CD4-positive, alpha-beta memory T cell (primary cell): ENCODE measurements at regions not wholly inside any gene's neighbourhood (a gene's known extent, or its start where the extent isn't known, plus 50 kb on each side); places are given as distances from the start of the nearest gene placed in this dataset.

Experiments
- CTCF ChIA-PET: fragments of 350-600 bp; sonication (Branson Sonifier 250); formaldehyde crosslinking; loops from one replicate; lab custom pipeline; 2021; ENCODE audit warnings: inconsistent platforms; ENCODE audit not compliant: partially characterized antibody; lab: Charles Lee
- POLR2A ChIA-PET: fragments of 350-600 bp; sonication (Branson Sonifier 250); formaldehyde crosslinking; loops from one replicate; lab custom pipeline; 2021; ENCODE audit not compliant: partially characterized antibody; lab: Charles Lee
- DNase-seq, 5 donors: peaks; one replicate each; pipeline versions ENCODE4 v3.0.0 to v3.0.0-alpha.2; 2020 to 2022; ENCODE audit warnings: mixed read lengths in 1 of 5
- H3K27ac ChIP-seq: one replicate; pipeline ENCODE4 v1.7.0; 2013; ENCODE audit warnings: low read depth, low read length
- H3K27me3 ChIP-seq: 2 replicates; pipeline ENCODE4 v1.7.0; 2013; ENCODE audit warnings: mild to moderate bottlenecking, low read length, moderate library complexity; ENCODE audit not compliant: insufficient read depth
- H3K36me3 ChIP-seq: 2 replicates; pipeline ENCODE4 v1.7.0; 2013; ENCODE audit warnings: mild to moderate bottlenecking, low read length, moderate library complexity; ENCODE audit not compliant: insufficient read depth
- H3K4me1 ChIP-seq: 2 replicates; pipeline ENCODE4 v1.7.0; 2013; ENCODE audit warnings: mild to moderate bottlenecking, low read length, moderate library complexity; ENCODE audit not compliant: insufficient read depth
- H3K4me3 ChIP-seq, 2 donors: one replicate each; pipeline ENCODE4 v1.7.0; 2013; ENCODE audit warnings: low read length in 2 of 2, mild to moderate bottlenecking in 1 of 2
- H3K9me3 ChIP-seq, 2 donors: one replicate each; pipeline ENCODE4 v1.7.0; 2013; ENCODE audit warnings: low read length in 2 of 2, control low read depth in 1 of 2; ENCODE audit not compliant: control insufficient read depth in 1 of 2
- H3K27ac Mint-ChIP-seq, 7 donors: one replicate each; pipeline ENCODE4 v1.8.0; 2020 to 2021; ENCODE audit warnings: mixed read lengths in 7 of 7, mild to moderate bottlenecking in 6 of 7, inconsistent platforms in 3 of 7, moderate library complexity in 3 of 7
- H3K27me3 Mint-ChIP-seq, 2 donors: one replicate each; pipeline ENCODE4 v1.8.0; 2020 to 2021; ENCODE audit warnings: mixed read lengths in 2 of 2
- H3K36me3 Mint-ChIP-seq, 2 donors: one replicate each; pipeline ENCODE4 v1.8.0; 2020 to 2021; ENCODE audit warnings: mixed read lengths in 2 of 2, inconsistent platforms in 1 of 2, mild to moderate bottlenecking in 1 of 2
- H3K4me1 Mint-ChIP-seq, 4 donors: one replicate each; pipeline ENCODE4 v1.8.0; 2020 to 2021; ENCODE audit warnings: mixed read lengths in 4 of 4, mild to moderate bottlenecking in 1 of 4
- H3K4me3 Mint-ChIP-seq, 8 donors: one replicate each; pipeline ENCODE4 v1.8.0; 2020 to 2021; ENCODE audit warnings: mixed read lengths in 8 of 8, mild to moderate bottlenecking in 7 of 8, moderate library complexity in 6 of 8, inconsistent platforms in 3 of 8
- H3K9me3 Mint-ChIP-seq, 8 donors: one replicate each; pipeline ENCODE4 v1.8.0; 2020 to 2021; ENCODE audit warnings: mixed read lengths in 8 of 8, mild to moderate bottlenecking in 5 of 8, inconsistent platforms in 3 of 8, moderate library complexity in 1 of 8
- intact Hi-C: fragments of 100-400 bp; cut with micrococcal nuclease; formaldehyde crosslinking; loops from one replicate; pipeline ENCODE4 v1.15.1; 2023

GRCh38 chr4:125772680-125773079 lies 457.9 kb downstream of the FAT4 start:
- Mint-ChIP-seq H3K27ac (no peak overlapping the region), H3K4me1 (no peaks in the 10 kb centered on the region), H3K9me3 (peaks cover 2 to 22% (median 8%) of the 10 kb centered on the region in 8 donors), H3K27me3 (no peaks in the 10 kb centered on the region), H3K4me3 (no peak overlapping the region), H3K36me3 (no peaks in the 10 kb centered on the region)
- Histone ChIP-seq H3K4me1 (no peaks in the 10 kb centered on the region), H3K27ac (no peak overlapping the region), H3K27me3 (no peaks in the 10 kb centered on the region), H3K4me3 (no peak overlapping the region), H3K36me3 (no peaks in the 10 kb centered on the region), H3K9me3 (no peaks in the 10 kb centered on the region)
- no peak for DNase-seq
- intact Hi-C loops, result no loop called here
- ChIA-PET CTCF (no interaction called here), POLR2A (no interaction called here)

GRCh38 chr4:125773502-125773901 lies 458.7 kb downstream of the FAT4 start:
- Histone ChIP-seq H3K27me3 (no peaks in the 10 kb centered on the region), H3K36me3 (no peaks in the 10 kb centered on the region), H3K4me1 (no peaks in the 10 kb centered on the region), H3K4me3 (no peak overlapping the region), H3K27ac (no peak overlapping the region), H3K9me3 (no peaks in the 10 kb centered on the region)
- Mint-ChIP-seq H3K36me3 (no peaks in the 10 kb centered on the region), H3K27me3 (no peaks in the 10 kb centered on the region), H3K4me3 (no peak overlapping the region), H3K27ac (no peak overlapping the region), H3K9me3 (peaks cover 2 to 22% (median 8%) of the 10 kb centered on the region in 8 donors), H3K4me1 (no peaks in the 10 kb centered on the region)
- ChIA-PET CTCF (no interaction called here), POLR2A (no interaction called here)
- DNase-seq, result no peak
- intact Hi-C loops, result no loop called here

- no peaks in the 10 kb centered on the region for H3K27me3 Mint-ChIP-seq
These were observed 459.2 kb downstream of the FAT4 start for GRCh38 chr4:125773931-125774330.

GRCh38 chr4:125776146-125776545 lies 461.4 kb downstream of the FAT4 start:
- Histone ChIP-seq H3K36me3 (no peaks in the 10 kb centered on the region), H3K9me3 (no peaks in the 10 kb centered on the region), H3K27me3 (no peaks in the 10 kb centered on the region), H3K4me1 (no peaks in the 10 kb centered on the region), H3K4me3 (no peak overlapping the region), H3K27ac (no peak overlapping the region)
- no peak for DNase-seq
- ChIA-PET CTCF (no interaction called here), POLR2A (no interaction called here)
- peaks cover 2 to 27% (median 8%) of the 10 kb centered on the region in 8 donors for H3K9me3 Mint-ChIP-seq
- H3K27me3 Mint-ChIP-seq, result no peaks in the 10 kb centered on the region
- no peaks in the 10 kb centered on the region for H3K36me3 Mint-ChIP-seq
- intact Hi-C loops, result no loop called here
- H3K4me1 Mint-ChIP-seq, result no peaks in the 10 kb centered on the region
- no peak overlapping the region for H3K27ac Mint-ChIP-seq
- no peak overlapping the region for H3K4me3 Mint-ChIP-seq

More at GRCh38 chr4:125773931-125774330, 459.2 kb downstream of the FAT4 start:
- no peaks in the 10 kb centered on the region for H3K36me3 ChIP-seq
- no peak overlapping the region for H3K4me3 ChIP-seq
- Mint-ChIP-seq H3K4me1 (no peaks in the 10 kb centered on the region), H3K9me3 (peaks cover 2 to 23% (median 8%) of the 10 kb centered on the region in 8 donors), H3K27ac (no peak overlapping the region), H3K36me3 (no peaks in the 10 kb centered on the region), H3K4me3 (no peak overlapping the region)
- H3K27me3 ChIP-seq, result no peaks in the 10 kb centered on the region
- no peaks in the 10 kb centered on the region for H3K4me1 ChIP-seq
- no peak overlapping the region for H3K27ac ChIP-seq
- ChIA-PET POLR2A (interaction anchor here (0.5 kb wide), 1 partner anchor 78 kb away, joined by 3 read pairs; no protein-coding TSS in a partner anchor), CTCF (no interaction called here)
- DNase-seq, result no peak
- intact Hi-C loops, result no loop called here
- no peaks in the 10 kb centered on the region for H3K9me3 ChIP-seq

- Mint-ChIP-seq H3K36me3 (no peaks in the 10 kb centered on the region), H3K4me1 (no peaks in the 10 kb centered on the region), H3K27me3 (no peaks in the 10 kb centered on the region), H3K4me3 (no peak overlapping the region), H3K9me3 (peaks cover 2 to 24% (median 6%) of the 10 kb centered on the region in 8 donors), H3K27ac (no peak overlapping the region)
- Histone ChIP-seq H3K4me3 (no peak overlapping the region), H3K27ac (no peak overlapping the region), H3K4me1 (no peaks in the 10 kb centered on the region), H3K36me3 (no peaks in the 10 kb centered on the region), H3K27me3 (no peaks in the 10 kb centered on the region), H3K9me3 (no peaks in the 10 kb centered on the region)
- DNase-seq, result no peak
- intact Hi-C loops, result no loop called here
- ChIA-PET POLR2A (no interaction called here), CTCF (no interaction called here)
These were observed 465.4 kb downstream of the FAT4 start for GRCh38 chr4:125780164-125780563.

- CTCF ChIA-PET, result no interaction called here
- Mint-ChIP-seq H3K9me3 (peaks cover under 1 to 21% (median 4%) of the 10 kb centered on the region in 8 donors), H3K4me1 (no peaks in the 10 kb centered on the region)
These were observed 466.0 kb downstream of the FAT4 start for GRCh38 chr4:125780747-125781146.

GRCh38 chr4:125781651-125782050 lies 466.9 kb downstream of the FAT4 start:
- no peaks in the 10 kb centered on the region for H3K4me1 ChIP-seq
- intact Hi-C loops, result no loop called here
- no peak overlapping the region for H3K27ac Mint-ChIP-seq
- no peak overlapping the region for H3K4me3 ChIP-seq
- H3K9me3 ChIP-seq, result no peaks in the 10 kb centered on the region
- H3K27me3 Mint-ChIP-seq, result no peaks in the 10 kb centered on the region
- H3K9me3 Mint-ChIP-seq, result peaks cover 0 to 20% (median 3%) of the 10 kb centered on the region in 8 donors
- H3K36me3 Mint-ChIP-seq, result no peaks in the 10 kb centered on the region
- ChIA-PET CTCF (no interaction called here), POLR2A (no interaction called here)
- no peak overlapping the region for H3K27ac ChIP-seq
- no peak for DNase-seq
- H3K4me1 Mint-ChIP-seq, result no peaks in the 10 kb centered on the region
- H3K27me3 ChIP-seq, result no peaks in the 10 kb centered on the region
- no peak overlapping the region for H3K4me3 Mint-ChIP-seq
- H3K36me3 ChIP-seq, result no peaks in the 10 kb centered on the region

More at GRCh38 chr4:125780747-125781146, 466.0 kb downstream of the FAT4 start:
- Histone ChIP-seq H3K9me3 (no peaks in the 10 kb centered on the region), H3K4me1 (no peaks in the 10 kb centered on the region), H3K36me3 (no peaks in the 10 kb centered on the region), H3K4me3 (no peak overlapping the region), H3K27ac (no peak overlapping the region), H3K27me3 (no peaks in the 10 kb centered on the region)
- Mint-ChIP-seq H3K27ac (no peak overlapping the region), H3K36me3 (no peaks in the 10 kb centered on the region), H3K4me3 (no peak overlapping the region), H3K27me3 (no peaks in the 10 kb centered on the region)
- POLR2A ChIA-PET, result no interaction called here
- no peak for DNase-seq
- intact Hi-C loops, result no loop called here

- no peak for DNase-seq
- peaks cover 0 to 9% (median 1%) of the 10 kb centered on the region in 8 donors for H3K9me3 Mint-ChIP-seq
- POLR2A ChIA-PET, result no interaction called here
These were observed 470.0 kb downstream of the FAT4 start for GRCh38 chr4:125784741-125785140.

More at GRCh38 chr4:125784741-125785140, 470.0 kb downstream of the FAT4 start:
- Mint-ChIP-seq H3K27ac (no peak overlapping the region), H3K27me3 (no peaks in the 10 kb centered on the region), H3K4me1 (no peaks in the 10 kb centered on the region), H3K36me3 (no peaks in the 10 kb centered on the region), H3K4me3 (no peak overlapping the region)
- CTCF ChIA-PET, result no interaction called here
- H3K4me1 ChIP-seq, result no peaks in the 10 kb centered on the region
- no peaks in the 10 kb centered on the region for H3K36me3 ChIP-seq
- intact Hi-C loops, result no loop called here
- no peak overlapping the region for H3K4me3 ChIP-seq
- no peak overlapping the region for H3K27ac ChIP-seq
- H3K27me3 ChIP-seq, result no peaks in the 10 kb centered on the region
- no peaks in the 10 kb centered on the region for H3K9me3 ChIP-seq
